RWPE2 (cell line): ENCODE measurements at regions not wholly inside any gene's neighbourhood (a gene's known extent, or its start where the extent isn't known, plus 50 kb on each side); places are given as distances from the start of the nearest gene placed in this dataset.
A peak's percentile ranks its signal among the peaks of the same experiment; 100 is the strongest.
"Not testable (repeated sequence)": the region's sequence is repeated elsewhere in the genome, so short reads cannot be mapped to it uniquely, and the experiment has no call there.

Experiments used
- ATAC-seq: fragments of 200-7000 bp; cut with Tn5 transposase; 3 replicates; pipeline ENCODE4 v1.9.1; 2021; ENCODE audit warnings: low read depth
- DNase-seq: peaks from one replicate; pipeline ENCODE4 v3.0.0-alpha.2; 2020; ENCODE audit warnings: low spot score
- H3K27ac ChIP-seq: fragments of 450-650 bp; 2 replicates; pipeline ENCODE4 v1.5.1; 2017; ENCODE audit warnings: mild to moderate bottlenecking; ENCODE audit not compliant: poor library complexity, severe bottlenecking
- H3K27me3 ChIP-seq: fragments of 250-450 bp; sonication (Bioruptor Pico); 2 replicates; pipeline ENCODE4 v1.5.1; 2021; ENCODE audit warnings: mild to moderate bottlenecking, moderate library complexity; ENCODE audit not compliant: insufficient read depth, poor library complexity, severe bottlenecking
- H3K36me3 ChIP-seq: fragments of 250-450 bp; sonication (Bioruptor Pico); 2 replicates; pipeline ENCODE4 v1.5.1; 2020; ENCODE audit warnings: low read depth, mild to moderate bottlenecking, moderate library complexity
- H3K4me1 ChIP-seq: fragments of 250-450 bp; sonication (Bioruptor Pico); 2 replicates; pipeline ENCODE4 v1.5.1; 2021; ENCODE audit warnings: mild to moderate bottlenecking, moderate library complexity; ENCODE audit not compliant: insufficient read depth, poor library complexity, severe bottlenecking
- H3K4me3 ChIP-seq: fragments of 250-450 bp; sonication (Bioruptor Pico); 2 replicates; pipeline ENCODE4 v1.5.1; 2021; ENCODE audit warnings: mild to moderate bottlenecking, moderate library complexity; ENCODE audit not compliant: severe bottlenecking
- H3K9me3 ChIP-seq: fragments of 250-450 bp; sonication (Bioruptor Pico); 2 replicates; pipeline ENCODE4 v1.5.1; 2021; ENCODE audit warnings: mild to moderate bottlenecking, moderate library complexity; ENCODE audit not compliant: severe bottlenecking
- TF ChIP-seq, protein P1 (sequence below): fragments of 450-650 bp; IDR thresholded peaks from one replicate; pipeline ENCODE4 v1.5.1; 2017; ENCODE audit warnings: mild to moderate bottlenecking, moderate library complexity; ENCODE audit not compliant: poor library complexity, severe bottlenecking

DNA sequence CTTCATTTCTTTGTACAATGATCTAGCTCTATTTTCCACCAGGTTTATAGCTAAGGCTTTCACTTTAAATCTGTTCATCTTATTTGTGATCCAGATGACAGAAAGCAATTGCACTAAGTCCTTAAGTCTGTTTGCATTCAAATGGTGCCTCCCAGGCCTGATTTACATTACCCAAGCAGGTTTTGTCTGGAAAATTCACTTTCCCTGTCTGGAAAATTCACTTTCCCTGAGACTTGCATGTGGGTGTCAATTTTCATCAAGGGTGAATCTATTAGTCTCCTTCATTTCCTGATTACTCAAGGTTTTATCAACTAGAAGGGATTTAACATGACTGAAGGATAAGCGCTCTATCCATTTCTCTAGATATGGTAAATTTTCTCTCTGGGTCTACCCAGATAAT lies 1480.2 kb upstream of the GOT2 start:
- DNase-seq (no peak), ATAC-seq (no peak)
- Histone ChIP-seq H3K9me3 (no peaks in the 10 kb centered on the region), H3K4me1 (no peaks in the 10 kb centered on the region), H3K27me3 (no peaks in the 10 kb centered on the region), H3K27ac (no peak overlapping the region), H3K36me3 (no peaks in the 10 kb centered on the region), H3K4me3 (no peak overlapping the region)
- TF ChIP-seq, protein P1, sequence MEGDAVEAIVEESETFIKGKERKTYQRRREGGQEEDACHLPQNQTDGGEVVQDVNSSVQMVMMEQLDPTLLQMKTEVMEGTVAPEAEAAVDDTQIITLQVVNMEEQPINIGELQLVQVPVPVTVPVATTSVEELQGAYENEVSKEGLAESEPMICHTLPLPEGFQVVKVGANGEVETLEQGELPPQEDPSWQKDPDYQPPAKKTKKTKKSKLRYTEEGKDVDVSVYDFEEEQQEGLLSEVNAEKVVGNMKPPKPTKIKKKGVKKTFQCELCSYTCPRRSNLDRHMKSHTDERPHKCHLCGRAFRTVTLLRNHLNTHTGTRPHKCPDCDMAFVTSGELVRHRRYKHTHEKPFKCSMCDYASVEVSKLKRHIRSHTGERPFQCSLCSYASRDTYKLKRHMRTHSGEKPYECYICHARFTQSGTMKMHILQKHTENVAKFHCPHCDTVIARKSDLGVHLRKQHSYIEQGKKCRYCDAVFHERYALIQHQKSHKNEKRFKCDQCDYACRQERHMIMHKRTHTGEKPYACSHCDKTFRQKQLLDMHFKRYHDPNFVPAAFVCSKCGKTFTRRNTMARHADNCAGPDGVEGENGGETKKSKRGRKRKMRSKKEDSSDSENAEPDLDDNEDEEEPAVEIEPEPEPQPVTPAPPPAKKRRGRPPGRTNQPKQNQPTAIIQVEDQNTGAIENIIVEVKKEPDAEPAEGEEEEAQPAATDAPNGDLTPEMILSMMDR = no peak

DNA sequence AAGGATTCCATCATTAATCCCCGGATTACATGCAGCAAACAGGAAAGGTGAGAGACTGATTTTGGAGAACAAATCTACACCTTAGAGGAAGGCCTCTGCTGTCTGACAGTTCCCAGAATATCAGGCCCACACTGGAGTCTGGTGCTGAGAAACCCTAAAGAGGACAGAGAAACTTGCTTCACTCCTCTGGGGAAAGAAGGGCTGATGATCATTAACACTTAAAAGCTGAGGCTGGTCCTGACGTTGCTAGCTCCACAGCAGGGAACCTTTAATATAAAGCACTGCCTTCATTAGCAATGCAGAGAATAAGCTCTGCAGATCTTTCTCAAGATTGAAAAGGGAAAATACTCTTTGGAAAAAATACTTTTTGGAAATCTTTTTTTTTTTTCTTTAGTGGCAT lies 1472.4 kb upstream of the GOT2 start:
- TF ChIP-seq, protein P1 = no peak
- ATAC-seq (no peak), DNase-seq (no peak)
- H3K4me3 ChIP-seq = no peak overlapping the region
- H3K4me1 ChIP-seq = peaks cover 4% of the 10 kb centered on the region
- no peaks in the 10 kb centered on the region for H3K27me3 ChIP-seq
- no peaks in the 10 kb centered on the region for H3K36me3 ChIP-seq
- H3K27ac ChIP-seq = no peak overlapping the region
- no peaks in the 10 kb centered on the region for H3K9me3 ChIP-seq

DNA sequence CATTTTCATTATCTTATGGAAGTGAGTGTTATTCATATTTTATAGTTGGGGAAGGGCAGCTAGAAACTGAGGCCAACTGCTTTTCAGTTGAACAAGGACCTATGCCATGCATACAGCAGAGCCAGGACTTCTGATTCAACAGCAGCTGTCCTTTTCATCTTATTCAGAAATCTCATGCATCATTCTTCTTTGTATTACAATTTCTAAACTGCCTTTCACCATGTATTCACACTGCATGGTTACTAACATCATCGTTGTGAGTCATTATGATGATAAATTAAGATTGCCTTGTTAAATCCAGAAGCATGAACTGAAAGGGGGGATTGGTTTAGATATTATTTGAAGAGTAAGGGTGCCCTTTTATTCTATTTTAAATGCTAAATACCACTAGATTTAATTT lies 1470.1 kb upstream of the GOT2 start:
- Histone ChIP-seq H3K4me3 (no peak overlapping the region), H3K36me3 (no peaks in the 10 kb centered on the region), H3K27ac (no peak overlapping the region), H3K9me3 (no peaks in the 10 kb centered on the region), H3K4me1 (peaks cover 4% of the 10 kb centered on the region), H3K27me3 (no peaks in the 10 kb centered on the region)
- DNase-seq = no peak
- ATAC-seq = no peak
- TF ChIP-seq, protein P1 = no peak

DNA sequence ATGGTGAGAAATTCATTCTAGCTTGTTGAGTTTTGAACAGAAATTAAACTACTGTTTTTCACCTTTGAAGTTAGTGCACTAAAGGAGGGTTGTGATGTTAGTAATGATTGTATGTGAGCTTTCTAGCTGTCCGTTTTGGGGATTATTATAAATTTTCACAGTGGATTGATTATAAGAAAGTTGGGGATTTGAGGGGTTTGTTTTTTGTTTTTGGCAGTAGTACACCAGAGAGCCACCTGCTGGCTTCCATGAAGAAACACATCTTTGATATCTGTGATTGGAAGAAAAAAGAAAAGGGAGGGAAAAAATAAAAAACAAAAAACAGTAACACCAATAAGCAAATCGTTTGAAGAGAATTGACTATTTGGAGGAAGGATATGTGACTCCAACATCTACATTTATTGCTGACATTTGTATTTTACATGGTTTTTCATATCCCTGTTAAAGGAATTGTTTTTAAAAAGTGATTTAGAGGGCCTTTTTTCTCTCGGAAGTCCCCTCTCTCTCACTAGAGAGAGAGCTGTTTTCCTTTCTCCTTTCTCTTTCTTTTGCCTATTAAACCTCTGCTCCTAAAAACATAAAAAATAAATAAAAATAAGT lies 1469.5 kb upstream of the GOT2 start:
- H3K9me3 ChIP-seq = no peaks in the 10 kb centered on the region
- ATAC-seq (no peak), DNase-seq (no peak)

DNA sequence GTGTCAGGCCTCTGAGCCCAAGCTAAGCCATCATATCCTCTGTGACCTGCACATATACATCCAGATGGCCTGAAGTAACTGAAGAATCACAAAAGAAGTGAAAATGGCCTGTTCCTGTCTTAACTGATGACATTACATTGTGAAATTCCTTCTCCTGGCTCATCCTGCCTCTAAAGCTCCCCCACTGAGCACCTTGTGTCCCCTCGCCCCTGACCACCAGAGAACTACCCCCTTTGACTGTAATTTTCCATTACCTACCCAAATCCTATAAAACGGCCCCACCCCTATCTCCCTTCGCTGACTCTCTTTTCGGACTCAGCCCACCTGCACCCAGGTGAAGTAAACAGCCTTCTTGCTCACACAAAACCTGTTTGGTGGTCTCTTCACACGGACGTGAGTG lies 1466.6 kb upstream of the GOT2 start:
- not testable (repeated sequence) for H3K27ac ChIP-seq, ATAC-seq, H3K9me3 ChIP-seq, H3K4me1 ChIP-seq, DNase-seq, H3K36me3 ChIP-seq, H3K4me3 ChIP-seq, H3K27me3 ChIP-seq

More for the DNA sequence above, 1469.5 kb upstream of the GOT2 start:
- no peak overlapping the region for H3K4me3 ChIP-seq
- H3K36me3 ChIP-seq = no peaks in the 10 kb centered on the region
- TF ChIP-seq, protein P1 = peak; percentile 76
- peaks cover 4% of the 10 kb centered on the region for H3K4me1 ChIP-seq
- H3K27me3 ChIP-seq = no peaks in the 10 kb centered on the region
- H3K27ac ChIP-seq = no peak overlapping the region
